Activated CD8-positive, alpha-beta T cell treated with anti-CD3 and anti-CD28 coated beads for 36 hours (primary cell): ENCODE measurements at regions not wholly inside any gene's neighbourhood (a gene's known extent, or its start where the extent isn't known, plus 50 kb on each side); places are given as distances from the start of the nearest gene placed in this dataset.

Experiments
- ATAC-seq: fragments of 200-7000 bp; cut with Tn5 transposase; one replicate; pipeline ENCODE4 v1.10.0; 2021; ENCODE audit warnings: mild to moderate bottlenecking, moderate library complexity
- CTCF ChIA-PET: fragments of 350-600 bp; sonication (Branson Sonifier 250); formaldehyde crosslinking; loops from one replicate; lab custom pipeline; 2021; ENCODE audit warnings: antibody characterized with exemption; lab: Charles Lee
- POLR2A ChIA-PET: fragments of 350-600 bp; sonication (Branson Sonifier 250); formaldehyde crosslinking; loops from one replicate; lab custom pipeline; 2021; ENCODE audit warnings: antibody characterized with exemption; lab: Charles Lee
- DNase-seq: peaks from one replicate; pipeline ENCODE4 v3.0.0-alpha.2; 2020
- H3K27ac Mint-ChIP-seq: one replicate; pipeline ENCODE4 v1.8.0; 2021; ENCODE audit warnings: mild to moderate bottlenecking, mixed read lengths
- H3K27me3 Mint-ChIP-seq: one replicate; pipeline ENCODE4 v1.8.0; 2021; ENCODE audit warnings: mixed read lengths
- H3K36me3 Mint-ChIP-seq: one replicate; pipeline ENCODE4 v1.8.0; 2021; ENCODE audit warnings: low read depth, mixed read lengths
- H3K4me1 Mint-ChIP-seq: one replicate; pipeline ENCODE4 v1.8.0; 2021; ENCODE audit warnings: low read depth, mixed read lengths
- H3K4me3 Mint-ChIP-seq: one replicate; pipeline ENCODE4 v1.8.0; 2021; ENCODE audit warnings: mild to moderate bottlenecking, moderate library complexity, mixed read lengths
- H3K9me3 Mint-ChIP-seq: one replicate; pipeline ENCODE4 v1.8.0; 2021; ENCODE audit warnings: mixed read lengths
- CTCF ChIP-seq: fragments of 200-600 bp; IDR thresholded peaks from one replicate; pipeline ENCODE4 v1.8.0; 2022; ENCODE audit warnings: antibody characterized with exemption, mild to moderate bottlenecking
- intact Hi-C: fragments of 100-400 bp; cut with micrococcal nuclease; formaldehyde crosslinking; loops from one replicate; pipeline ENCODE4 v1.10.0; 2022

GRCh38 chr1:30638811-30639210, 84.6 kb downstream of the MATN1 start:
- Mint-ChIP-seq H3K27ac (no peak overlapping the region), H3K27me3 (peaks cover 3% of the 10 kb centered on the region), H3K4me1 (no peaks in the 10 kb centered on the region), H3K9me3 (no peaks in the 10 kb centered on the region), H3K36me3 (no peaks in the 10 kb centered on the region), H3K4me3 (no peak overlapping the region)
- TF ChIP-seq CTCF: no peak
- CTCF ChIA-PET: interaction anchor here (1.0 kb wide), 1 partner anchor 406 kb away, joined by 3 read pairs; no protein-coding TSS in a partner anchor
- DNase-seq (no peak), ATAC-seq (no peak)
- intact Hi-C loops: no loop called here
- POLR2A ChIA-PET: no interaction called here

- DNase-seq (no peak), ATAC-seq (no peak)
- H3K9me3 Mint-ChIP-seq: no peaks in the 10 kb centered on the region
- H3K4me3 Mint-ChIP-seq: no peak overlapping the region
- H3K27ac Mint-ChIP-seq: no peak overlapping the region
- TF ChIP-seq CTCF: no peak
- intact Hi-C loops: no loop called here
- POLR2A ChIA-PET: no interaction called here
- no peaks in the 10 kb centered on the region for H3K27me3 Mint-ChIP-seq
- no peaks in the 10 kb centered on the region for H3K36me3 Mint-ChIP-seq
- CTCF ChIA-PET: interaction anchor here (1.0 kb wide), 1 partner anchor 406 kb away, joined by 3 read pairs; no protein-coding TSS in a partner anchor
- H3K4me1 Mint-ChIP-seq: no peaks in the 10 kb centered on the region
Measured at GRCh38 chr1:30638086-30638485, 85.3 kb downstream of the MATN1 start.

DNA sequence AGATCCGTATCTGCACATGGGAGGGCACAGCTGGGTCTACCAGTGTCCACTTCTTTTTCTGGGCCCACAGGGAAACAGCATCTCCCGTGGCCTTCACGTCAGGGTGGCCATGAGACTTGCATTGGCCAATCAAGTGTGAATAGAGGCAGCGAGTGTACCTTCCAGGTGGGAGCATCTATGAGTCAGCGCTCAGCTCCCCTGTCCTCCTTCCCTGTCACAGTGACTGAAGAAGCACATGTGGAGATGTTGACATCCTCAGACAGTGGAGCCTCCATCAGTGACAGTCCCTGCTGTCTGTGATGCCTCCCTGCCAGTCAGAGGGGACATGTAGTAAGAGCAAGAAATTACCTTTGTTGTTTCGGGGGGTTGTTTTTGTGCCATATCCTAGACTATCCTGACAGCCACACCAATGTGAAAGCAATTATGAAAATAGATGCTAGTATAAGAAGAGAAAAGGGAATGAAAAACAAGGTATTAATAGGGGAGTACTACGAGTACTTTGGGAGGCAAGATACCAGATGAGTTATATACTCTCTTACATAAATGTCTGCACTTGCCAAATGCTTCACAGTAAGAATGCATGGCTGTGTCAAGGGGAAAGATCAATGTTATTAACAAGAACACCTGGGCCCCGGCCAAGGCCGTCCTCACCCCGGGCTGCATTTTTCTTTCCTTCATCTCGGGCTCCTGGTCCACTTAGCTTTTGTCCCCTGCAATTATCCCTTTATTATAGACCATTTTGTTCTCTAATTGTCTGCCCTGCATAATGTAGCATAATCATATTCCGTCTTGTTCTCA, 86.0 kb downstream of the MATN1 start:
- H3K9me3 Mint-ChIP-seq: no peaks in the 10 kb centered on the region
- no peaks in the 10 kb centered on the region for H3K4me1 Mint-ChIP-seq
- no peak for ATAC-seq
- no peak for TF ChIP-seq CTCF
- DNase-seq: no peak
- H3K27me3 Mint-ChIP-seq: no peaks in the 10 kb centered on the region
- CTCF ChIA-PET: no interaction called here
- H3K27ac Mint-ChIP-seq: no peak overlapping the region
- POLR2A ChIA-PET: interaction anchor here (0.5 kb wide), 1 partner anchor 186 kb away, joined by 3 read pairs; no protein-coding TSS in a partner anchor
- no peaks in the 10 kb centered on the region for H3K36me3 Mint-ChIP-seq
- no peak overlapping the region for H3K4me3 Mint-ChIP-seq
- intact Hi-C loops: no loop called here

DNA sequence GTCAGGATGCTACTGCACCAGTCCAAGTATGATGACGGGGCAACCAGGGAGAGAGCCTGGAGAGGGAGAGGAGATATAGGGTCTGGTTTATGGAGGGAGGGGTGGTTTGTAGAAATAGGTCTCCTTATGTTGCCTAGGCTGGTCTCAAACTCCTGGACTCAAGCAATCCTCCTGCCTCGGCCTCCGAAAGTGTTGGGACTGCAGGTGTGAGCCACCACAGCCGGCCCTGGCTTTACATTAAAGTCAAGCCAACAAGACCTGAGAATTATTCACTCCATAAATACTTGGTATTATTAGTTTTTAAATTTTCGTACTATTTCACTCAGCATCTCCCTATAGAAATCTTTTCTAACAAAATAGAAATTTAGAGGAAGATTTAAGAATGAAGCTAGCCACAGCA, 86.8 kb downstream of the MATN1 start:
- H3K27ac Mint-ChIP-seq: no peak overlapping the region

More for the DNA sequence above, 86.8 kb downstream of the MATN1 start:
- intact Hi-C loops: no loop called here
- Mint-ChIP-seq H3K9me3 (no peaks in the 10 kb centered on the region), H3K27me3 (no peaks in the 10 kb centered on the region), H3K36me3 (no peaks in the 10 kb centered on the region), H3K4me3 (no peak overlapping the region), H3K4me1 (no peaks in the 10 kb centered on the region)
- POLR2A ChIA-PET: no interaction called here
- DNase-seq (no peak), ATAC-seq (no peak)
- TF ChIP-seq CTCF: no peak
- CTCF ChIA-PET: no interaction called here
